ENCODE measurements at regions not wholly inside any gene's neighbourhood (a gene's known extent, or its start where the extent isn't known, plus 50 kb on each side); places are given as distances from the start of the nearest gene placed in this dataset.

DNA sequence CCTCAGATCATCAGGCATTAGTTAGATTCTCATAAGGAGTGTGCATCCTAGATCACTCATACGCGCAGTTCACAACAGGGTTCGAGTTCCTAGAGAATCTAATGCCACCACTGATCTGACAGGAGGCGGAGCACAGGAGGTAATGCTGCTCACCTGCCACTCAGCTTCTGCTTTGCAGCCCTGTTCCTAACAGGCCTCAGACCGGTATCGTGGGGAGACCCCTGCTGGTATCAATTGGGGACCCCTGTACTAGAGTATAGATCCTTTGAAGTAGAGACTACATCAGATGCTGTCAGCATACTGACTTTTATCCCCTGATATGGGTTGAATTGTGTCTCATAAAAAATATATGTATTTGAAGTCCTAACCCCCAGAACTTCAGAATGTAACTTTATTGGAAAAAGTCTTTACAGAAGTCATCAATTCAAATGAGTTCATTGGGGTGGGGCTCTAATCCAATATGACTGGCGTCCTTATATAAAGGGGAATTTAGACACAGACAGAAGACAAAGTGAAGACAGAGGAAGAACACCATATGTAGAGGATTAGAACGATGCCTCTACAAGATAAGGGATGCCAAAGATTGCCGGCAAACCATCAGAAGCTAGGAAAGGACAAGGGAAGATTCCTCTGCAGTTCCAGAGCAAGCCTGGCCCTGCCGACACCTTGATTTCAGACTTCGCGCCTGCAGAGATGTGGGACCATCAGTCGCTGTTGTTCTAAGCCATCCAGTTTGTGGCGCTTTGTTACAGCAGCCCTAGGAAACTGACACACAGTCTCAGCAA, 104.4 kb upstream of the BTBD3 start:
- no peak for TF ChIP-seq POU2F2 (IDR thresholded peaks at IDR 0.05; ENCODE audit: low read depth, low read length)
- no peak for TF ChIP-seq POLR2AphosphoS5 (IDR thresholded peaks at IDR 0.05; ENCODE audit: low read depth, low read length)
- TF ChIP-seq POLR2A (IDR thresholded peaks at IDR 0.05; ENCODE audit: low read depth, low read length), result no peak
- TF ChIP-seq SPI1 (IDR thresholded peaks at IDR 0.05; ENCODE audit: low read depth, low read length), result no peak
- TF ChIP-seq PAX5 (IDR thresholded peaks at IDR 0.05; ENCODE audit: insufficient read depth, low read length, severe bottlenecking), result no peak
- TF ChIP-seq TAF1 (IDR thresholded peaks at IDR 0.05; ENCODE audit: low read depth, low read length), result no peak
